Suprapubic skin (tissue), 4 donors: ENCODE measurements at regions not wholly inside any gene's neighbourhood (a gene's known extent, or its start where the extent isn't known, plus 50 kb on each side); places are given as distances from the start of the nearest gene placed in this dataset.

ENCODE experiments used
- EP300 ChIP-seq: sonication (generic); formaldehyde crosslinking; IDR thresholded peaks from one replicate; pipeline ENCODE4 v1.6.1; 2017; ENCODE audit warnings: antibody characterized with exemption
- POLR2A ChIP-seq, 2 donors: fragments of 450-650 bp; IDR thresholded peaks; one replicate each; pipeline ENCODE4 v1.6.1; 2017; ENCODE audit warnings: antibody characterized with exemption in 2 of 2, mild to moderate bottlenecking in 2 of 2, moderate library complexity in 2 of 2
- POLR2AphosphoS5 ChIP-seq, 3 donors: sonication (generic); formaldehyde crosslinking; IDR thresholded peaks; one replicate each; pipeline ENCODE4 v1.6.1; 2017; ENCODE audit warnings: antibody characterized with exemption in 3 of 3
- TF ChIP-seq, protein P1 (sequence below), 2 donors: fragments of 200-600 bp in 1 of 2; fragments of 450-650 bp in 1 of 2; sonication (generic) in 1 of 2; IDR thresholded peaks; one replicate each; pipeline ENCODE4 v1.5.1; 2016 to 2019; ENCODE audit warnings: antibody characterized with exemption in 2 of 2, mild to moderate bottlenecking in 1 of 2, moderate library complexity in 1 of 2

- TF ChIP-seq, protein P1, sequence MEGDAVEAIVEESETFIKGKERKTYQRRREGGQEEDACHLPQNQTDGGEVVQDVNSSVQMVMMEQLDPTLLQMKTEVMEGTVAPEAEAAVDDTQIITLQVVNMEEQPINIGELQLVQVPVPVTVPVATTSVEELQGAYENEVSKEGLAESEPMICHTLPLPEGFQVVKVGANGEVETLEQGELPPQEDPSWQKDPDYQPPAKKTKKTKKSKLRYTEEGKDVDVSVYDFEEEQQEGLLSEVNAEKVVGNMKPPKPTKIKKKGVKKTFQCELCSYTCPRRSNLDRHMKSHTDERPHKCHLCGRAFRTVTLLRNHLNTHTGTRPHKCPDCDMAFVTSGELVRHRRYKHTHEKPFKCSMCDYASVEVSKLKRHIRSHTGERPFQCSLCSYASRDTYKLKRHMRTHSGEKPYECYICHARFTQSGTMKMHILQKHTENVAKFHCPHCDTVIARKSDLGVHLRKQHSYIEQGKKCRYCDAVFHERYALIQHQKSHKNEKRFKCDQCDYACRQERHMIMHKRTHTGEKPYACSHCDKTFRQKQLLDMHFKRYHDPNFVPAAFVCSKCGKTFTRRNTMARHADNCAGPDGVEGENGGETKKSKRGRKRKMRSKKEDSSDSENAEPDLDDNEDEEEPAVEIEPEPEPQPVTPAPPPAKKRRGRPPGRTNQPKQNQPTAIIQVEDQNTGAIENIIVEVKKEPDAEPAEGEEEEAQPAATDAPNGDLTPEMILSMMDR (IDR thresholded peaks at IDR 0.05): no peak
- TF ChIP-seq POLR2AphosphoS5 (IDR thresholded peaks at IDR 0.05) (no peak), POLR2A (IDR thresholded peaks at IDR 0.05) (no peak), EP300 (no peak)
These were observed 785.6 kb downstream of the NR4A2 start for GRCh38 chr2:155546721-155547555.
